ENCODE measurements at regions not wholly inside any gene's neighbourhood (a gene's known extent, or its start where the extent isn't known, plus 50 kb on each side); places are given as distances from the start of the nearest gene placed in this dataset.

DNA sequence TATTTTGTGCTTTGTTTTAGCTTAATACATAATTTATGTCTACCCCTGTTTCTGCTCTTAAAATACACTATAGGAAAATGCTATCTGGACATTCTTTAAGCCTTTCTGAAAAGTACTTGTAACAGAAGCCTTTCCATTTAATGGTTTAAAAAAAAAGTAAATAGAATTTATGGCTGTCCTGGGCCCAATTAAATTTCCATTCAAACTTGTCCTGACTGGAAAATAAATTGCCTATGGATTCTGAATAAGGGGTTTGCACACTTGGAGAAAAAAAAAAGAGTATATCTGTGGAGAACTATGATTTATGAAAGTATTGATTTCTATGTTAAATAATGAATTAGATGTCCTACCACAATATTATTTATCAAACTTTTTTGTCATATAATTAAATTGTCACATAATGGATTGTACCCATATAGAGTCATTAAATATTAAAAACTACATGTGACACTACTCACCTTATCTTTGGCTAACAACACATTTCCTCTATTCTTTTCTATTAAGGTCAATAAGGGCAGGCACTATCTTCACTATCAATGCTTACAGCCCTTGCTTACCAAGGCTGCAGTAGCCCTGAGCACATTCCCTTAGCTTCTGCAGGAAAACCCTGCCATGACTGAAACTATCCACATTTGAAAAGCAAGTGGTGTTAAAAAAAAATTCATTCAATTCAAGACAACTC is 396.1 kb upstream of the ROBO2 start:
- H3K4me1 ChIP-seq = no peaks in the 10 kb centered on the region
- no peaks in the 10 kb centered on the region for H3K36me3 ChIP-seq
- TF ChIP-seq, protein P1, sequence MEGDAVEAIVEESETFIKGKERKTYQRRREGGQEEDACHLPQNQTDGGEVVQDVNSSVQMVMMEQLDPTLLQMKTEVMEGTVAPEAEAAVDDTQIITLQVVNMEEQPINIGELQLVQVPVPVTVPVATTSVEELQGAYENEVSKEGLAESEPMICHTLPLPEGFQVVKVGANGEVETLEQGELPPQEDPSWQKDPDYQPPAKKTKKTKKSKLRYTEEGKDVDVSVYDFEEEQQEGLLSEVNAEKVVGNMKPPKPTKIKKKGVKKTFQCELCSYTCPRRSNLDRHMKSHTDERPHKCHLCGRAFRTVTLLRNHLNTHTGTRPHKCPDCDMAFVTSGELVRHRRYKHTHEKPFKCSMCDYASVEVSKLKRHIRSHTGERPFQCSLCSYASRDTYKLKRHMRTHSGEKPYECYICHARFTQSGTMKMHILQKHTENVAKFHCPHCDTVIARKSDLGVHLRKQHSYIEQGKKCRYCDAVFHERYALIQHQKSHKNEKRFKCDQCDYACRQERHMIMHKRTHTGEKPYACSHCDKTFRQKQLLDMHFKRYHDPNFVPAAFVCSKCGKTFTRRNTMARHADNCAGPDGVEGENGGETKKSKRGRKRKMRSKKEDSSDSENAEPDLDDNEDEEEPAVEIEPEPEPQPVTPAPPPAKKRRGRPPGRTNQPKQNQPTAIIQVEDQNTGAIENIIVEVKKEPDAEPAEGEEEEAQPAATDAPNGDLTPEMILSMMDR (IDR thresholded peaks at IDR 0.05) = no peak
- TF ChIP-seq POLR2A (IDR thresholded peaks at IDR 0.05) (no peak), POLR2AphosphoS5 (IDR thresholded peaks at IDR 0.05) (no peak), EP300 (IDR thresholded peaks at IDR 0.05) (no peak)
- H3K27ac ChIP-seq = no peak overlapping the region
- H3K27me3 ChIP-seq = no peaks in the 10 kb centered on the region
- DNase-seq (no peak), ATAC-seq (ENCODE audit: low FRiP score in 2 of 2) (no peak)
- no peaks in the 10 kb centered on the region for H3K9me3 ChIP-seq
- no peak overlapping the region for H3K4me3 ChIP-seq

- no peaks in the 10 kb centered on the region for H3K36me3 ChIP-seq
- DNase-seq = no peak
- H3K27me3 ChIP-seq = no peaks in the 10 kb centered on the region
- no peaks in the 10 kb centered on the region for H3K4me1 ChIP-seq
- WGBS, 2 donors = 70 to 85% methylated on average over 4 of the region's 4 CpGs
- H3K4me3 ChIP-seq = no peak overlapping the region
- no peak overlapping the region for H3K27ac ChIP-seq
- ATAC-seq (ENCODE audit: low FRiP score in 2 of 2) = no peak
- TF ChIP-seq, protein P1 (IDR thresholded peaks at IDR 0.05) = no peak
- TF ChIP-seq EP300 (IDR thresholded peaks at IDR 0.05) = no peak
- TF ChIP-seq POLR2A (IDR thresholded peaks at IDR 0.05) = no peak
- no peak for TF ChIP-seq POLR2AphosphoS5 (IDR thresholded peaks at IDR 0.05)
- no peaks in the 10 kb centered on the region for H3K9me3 ChIP-seq
These were observed 395.6 kb upstream of the ROBO2 start for GRCh38 chr3:76644305-76644675.

GRCh38 chr3:76645724-76646123 is 394.2 kb upstream of the ROBO2 start:
- Histone ChIP-seq H3K4me1 (no peaks in the 10 kb centered on the region), H3K27ac (no peak overlapping the region), H3K4me3 (no peak overlapping the region), H3K9me3 (no peaks in the 10 kb centered on the region), H3K36me3 (no peaks in the 10 kb centered on the region), H3K27me3 (no peaks in the 10 kb centered on the region)
- WGBS, 2 donors = 86 to 97% methylated on average over 2 of the region's 2 CpGs
- no peak for TF ChIP-seq POLR2AphosphoS5 (IDR thresholded peaks at IDR 0.05)
- TF ChIP-seq POLR2A (IDR thresholded peaks at IDR 0.05) = no peak
- TF ChIP-seq, protein P1 (IDR thresholded peaks at IDR 0.05) = no peak
- no peak for TF ChIP-seq EP300 (IDR thresholded peaks at IDR 0.05)
- DNase-seq (no peak), ATAC-seq (ENCODE audit: low FRiP score in 2 of 2) (no peak)

DNA sequence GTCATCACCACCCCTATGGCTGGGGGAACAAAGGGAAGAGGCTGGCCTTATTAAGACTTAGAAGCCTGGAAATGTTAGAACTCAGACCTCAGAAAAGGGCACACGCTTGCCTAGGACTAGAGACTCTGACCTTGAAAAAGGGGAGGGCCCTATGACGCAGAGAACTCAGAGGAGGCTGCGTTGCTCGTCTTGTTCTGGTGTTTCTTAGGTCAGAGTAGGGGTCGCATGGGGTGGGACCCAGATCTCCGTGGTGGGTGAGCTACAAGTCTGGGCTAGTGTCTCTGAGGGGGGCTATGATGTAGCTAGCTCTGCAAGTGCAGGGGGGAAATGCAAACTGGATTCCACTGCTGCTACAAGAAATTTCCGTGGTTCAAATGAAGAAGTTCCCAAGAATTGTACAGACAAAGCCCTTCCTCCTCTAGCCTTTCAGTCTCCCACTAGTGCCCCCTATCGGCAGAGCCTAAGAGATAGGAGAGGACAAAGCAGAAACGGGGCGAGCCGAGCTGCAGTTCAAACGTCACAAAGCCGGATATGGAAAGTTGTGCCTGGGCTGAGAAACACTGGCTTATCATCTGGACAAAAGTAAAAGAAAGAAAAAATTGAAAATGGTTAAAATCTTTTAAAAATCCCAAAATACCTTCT is 392.9 kb upstream of the ROBO2 start:
- Histone ChIP-seq H3K36me3 (no peaks in the 10 kb centered on the region), H3K9me3 (no peaks in the 10 kb centered on the region), H3K27ac (no peak overlapping the region), H3K4me3 (no peak overlapping the region), H3K4me1 (no peaks in the 10 kb centered on the region), H3K27me3 (no peaks in the 10 kb centered on the region)
- no peak for DNase-seq
- ATAC-seq (ENCODE audit: low FRiP score in 2 of 2) = peak in 1 of 2 donors; percentile 37
- TF ChIP-seq, protein P1 (IDR thresholded peaks at IDR 0.05) = no peak
- TF ChIP-seq POLR2A (IDR thresholded peaks at IDR 0.05) = no peak
- no peak for TF ChIP-seq POLR2AphosphoS5 (IDR thresholded peaks at IDR 0.05)
- no peak for TF ChIP-seq EP300 (IDR thresholded peaks at IDR 0.05)
- 73 to 82% methylated on average over 13 of the region's 13 CpGs for WGBS, 2 donors

- 75 to 80% methylated on average over 1 of the region's 1 CpG for WGBS, 2 donors
- TF ChIP-seq, protein P1 (IDR thresholded peaks at IDR 0.05) = no peak
- no peak for TF ChIP-seq EP300 (IDR thresholded peaks at IDR 0.05)
- no peak for TF ChIP-seq POLR2AphosphoS5 (IDR thresholded peaks at IDR 0.05)
- no peak for TF ChIP-seq POLR2A (IDR thresholded peaks at IDR 0.05)
- H3K27me3 ChIP-seq = no peaks in the 10 kb centered on the region
- ATAC-seq (ENCODE audit: low FRiP score in 2 of 2) (no peak), DNase-seq (no peak)
- H3K36me3 ChIP-seq = no peaks in the 10 kb centered on the region
- H3K27ac ChIP-seq = no peak overlapping the region
- no peaks in the 10 kb centered on the region for H3K9me3 ChIP-seq
- H3K4me1 ChIP-seq = no peaks in the 10 kb centered on the region
- no peak overlapping the region for H3K4me3 ChIP-seq
These were observed 388.1 kb upstream of the ROBO2 start for GRCh38 chr3:76651784-76652183.
